NT2/D1 (cell line): ENCODE measurements at regions not wholly inside any gene's neighbourhood (a gene's known extent, or its start where the extent isn't known, plus 50 kb on each side); places are given as distances from the start of the nearest gene placed in this dataset.

Experiments used
- YY1 ChIP-seq: IDR thresholded peaks from 2 replicates; pipeline ENCODE4 v1.6.1; 2011; ENCODE audit not compliant: insufficient read length, insufficient read depth
- ZNF274 ChIP-seq: IDR thresholded peaks from 2 replicates; pipeline ENCODE4 v1.6.1; 2011; ENCODE audit warnings: mild to moderate bottlenecking, low read depth, low read length

DNA sequence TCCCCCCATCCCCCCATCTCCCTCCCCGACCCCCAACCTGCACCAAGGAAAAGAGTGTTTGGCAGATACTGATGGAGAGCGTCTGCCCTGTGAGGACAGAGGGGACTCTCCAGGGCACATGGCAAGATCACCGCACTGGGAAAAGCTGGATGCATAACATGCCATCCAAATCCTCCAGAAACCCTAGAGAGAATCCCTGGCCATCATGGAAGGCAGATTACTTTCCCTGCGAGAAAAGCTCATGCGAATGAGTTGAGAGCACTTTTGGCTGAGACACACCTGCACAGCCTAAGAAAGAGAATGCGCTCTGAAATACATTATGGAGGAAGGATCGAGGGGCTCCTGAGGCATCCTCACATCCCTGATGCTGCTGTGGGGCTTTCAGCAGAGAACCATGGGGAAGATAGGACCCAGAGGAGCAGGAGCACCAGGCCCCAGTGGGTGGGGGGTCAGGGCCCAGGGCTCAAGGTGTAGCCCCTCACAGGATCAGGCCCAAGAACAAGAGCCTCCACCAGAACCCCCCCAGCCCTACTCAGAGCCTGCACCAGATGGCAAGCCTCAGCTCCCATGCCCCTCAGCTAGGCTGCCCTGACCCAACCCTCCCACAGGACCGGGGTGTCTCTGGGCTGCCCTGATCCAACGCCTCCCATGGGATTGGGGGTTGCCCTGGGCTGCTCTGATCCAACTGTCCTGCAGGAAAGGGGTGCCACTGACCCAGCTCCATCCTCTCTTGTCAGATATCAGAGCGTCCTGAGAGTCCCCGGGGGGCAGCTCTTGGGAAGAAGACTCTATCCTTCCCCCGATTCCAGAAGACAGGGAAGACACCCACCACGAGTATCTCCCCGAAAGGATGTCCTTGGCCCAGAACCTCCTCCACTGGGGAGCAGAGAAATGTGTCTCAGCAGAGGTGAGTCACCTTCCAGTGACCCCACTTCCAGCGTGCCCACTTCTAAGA lies 153.4 kb downstream of the NDUFA10 start:
- TF ChIP-seq YY1 (no peak), ZNF274 (no peak)
